ENCODE measurements at regions not wholly inside any gene's neighbourhood (a gene's known extent, or its start where the extent isn't known, plus 50 kb on each side); places are given as distances from the start of the nearest gene placed in this dataset.

DNA sequence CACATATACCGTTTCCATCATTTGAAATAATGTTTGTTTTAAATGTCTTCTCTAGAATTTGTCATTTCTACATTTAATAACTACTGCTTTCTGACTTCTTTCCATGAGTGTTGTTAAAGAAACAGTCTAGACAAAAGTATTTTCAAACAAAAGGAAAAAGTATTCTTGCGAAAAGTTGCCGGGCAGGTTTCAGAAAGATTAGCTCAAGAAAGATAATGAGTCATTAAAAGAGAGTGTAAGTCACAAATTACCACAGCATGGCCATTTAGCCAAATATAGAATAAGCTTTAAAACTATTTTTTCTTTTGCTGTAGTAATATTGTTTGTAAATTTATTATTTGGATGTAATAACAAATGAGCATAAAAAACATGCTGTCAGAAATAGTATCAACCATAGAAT lies 493.0 kb downstream of the TLL1 start:
- no peak overlapping the region for H3K4me3 ChIP-seq (replicated peaks; ENCODE audit: low read depth, low read length)
- TF ChIP-seq, protein P1, sequence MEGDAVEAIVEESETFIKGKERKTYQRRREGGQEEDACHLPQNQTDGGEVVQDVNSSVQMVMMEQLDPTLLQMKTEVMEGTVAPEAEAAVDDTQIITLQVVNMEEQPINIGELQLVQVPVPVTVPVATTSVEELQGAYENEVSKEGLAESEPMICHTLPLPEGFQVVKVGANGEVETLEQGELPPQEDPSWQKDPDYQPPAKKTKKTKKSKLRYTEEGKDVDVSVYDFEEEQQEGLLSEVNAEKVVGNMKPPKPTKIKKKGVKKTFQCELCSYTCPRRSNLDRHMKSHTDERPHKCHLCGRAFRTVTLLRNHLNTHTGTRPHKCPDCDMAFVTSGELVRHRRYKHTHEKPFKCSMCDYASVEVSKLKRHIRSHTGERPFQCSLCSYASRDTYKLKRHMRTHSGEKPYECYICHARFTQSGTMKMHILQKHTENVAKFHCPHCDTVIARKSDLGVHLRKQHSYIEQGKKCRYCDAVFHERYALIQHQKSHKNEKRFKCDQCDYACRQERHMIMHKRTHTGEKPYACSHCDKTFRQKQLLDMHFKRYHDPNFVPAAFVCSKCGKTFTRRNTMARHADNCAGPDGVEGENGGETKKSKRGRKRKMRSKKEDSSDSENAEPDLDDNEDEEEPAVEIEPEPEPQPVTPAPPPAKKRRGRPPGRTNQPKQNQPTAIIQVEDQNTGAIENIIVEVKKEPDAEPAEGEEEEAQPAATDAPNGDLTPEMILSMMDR (IDR thresholded peaks at IDR 0.05; ENCODE audit: low read depth, low read length, missing control alignments) = no peak
- DNase-seq (ENCODE audit: extremely low read depth, low read depth) = no peak

DNA sequence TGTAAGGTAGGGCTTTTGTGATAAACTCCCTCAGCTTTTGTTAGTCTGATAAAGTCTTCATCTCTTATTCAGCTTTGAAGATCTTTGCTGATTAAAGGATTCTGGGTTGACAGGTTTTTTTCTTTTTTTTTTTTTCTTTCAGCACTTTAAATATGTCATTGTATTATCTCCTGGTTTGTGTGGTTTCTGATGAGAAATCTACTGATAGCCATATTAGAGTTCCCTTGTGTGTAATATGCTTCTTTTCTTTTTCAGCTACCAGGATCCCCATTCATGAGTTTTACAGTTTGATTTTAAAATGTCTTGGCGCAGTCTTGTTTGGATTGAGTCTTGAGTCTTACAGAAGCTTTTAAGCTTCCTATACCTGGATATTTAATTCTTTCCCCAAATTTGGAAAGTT lies 504.5 kb downstream of the TLL1 start:
- TF ChIP-seq, protein P1 (IDR thresholded peaks at IDR 0.05; ENCODE audit: low read depth, low read length, missing control alignments) = no peak
- H3K4me3 ChIP-seq (replicated peaks; ENCODE audit: low read depth, low read length) = no peak overlapping the region
- DNase-seq (ENCODE audit: extremely low read depth, low read depth) = no peak

DNA sequence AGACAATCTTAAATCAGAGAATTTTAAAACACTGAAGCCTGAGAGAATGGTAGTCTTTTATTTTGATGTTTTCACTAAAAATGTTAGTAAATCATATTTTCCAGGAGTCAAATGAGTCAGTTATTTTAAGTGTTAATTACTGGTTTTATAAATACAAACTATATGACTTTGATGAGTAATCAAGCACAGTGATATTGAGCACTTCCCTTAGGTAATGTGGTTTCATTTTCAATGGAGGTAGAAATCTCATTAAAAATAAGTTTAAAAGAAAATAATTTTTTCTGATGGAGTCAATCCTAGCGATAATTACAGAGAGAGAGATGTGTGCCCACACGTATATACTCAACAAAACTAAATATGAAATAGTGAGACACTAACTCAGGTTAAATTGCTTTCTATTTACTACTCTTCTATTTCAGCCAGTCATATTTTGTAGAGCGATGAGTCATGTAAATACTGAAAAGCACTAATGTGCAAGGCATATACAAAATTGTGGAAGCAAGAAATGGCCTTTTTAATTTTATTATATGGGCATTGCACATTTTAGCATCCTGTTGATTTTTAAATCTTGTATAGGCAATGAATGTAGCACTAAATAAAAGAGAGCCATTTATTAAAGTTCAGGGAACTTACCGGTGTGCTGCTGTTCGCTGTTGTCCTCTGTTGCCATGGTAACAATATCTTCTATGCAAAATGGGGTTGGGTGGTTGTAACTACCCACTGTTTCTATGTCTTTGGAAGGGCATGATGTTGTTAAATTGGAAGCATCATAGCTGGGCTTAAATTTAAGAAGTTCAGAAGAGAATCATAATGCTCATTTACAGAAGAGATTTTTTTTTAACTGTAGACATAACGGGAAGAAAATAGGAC lies 513.7 kb downstream of the TLL1 start:
- no peak overlapping the region for H3K4me3 ChIP-seq (replicated peaks; ENCODE audit: low read depth, low read length)
- DNase-seq (ENCODE audit: extremely low read depth, low read depth) = no peak
- TF ChIP-seq, protein P1 (IDR thresholded peaks at IDR 0.05; ENCODE audit: low read depth, low read length, missing control alignments) = no peak

DNA sequence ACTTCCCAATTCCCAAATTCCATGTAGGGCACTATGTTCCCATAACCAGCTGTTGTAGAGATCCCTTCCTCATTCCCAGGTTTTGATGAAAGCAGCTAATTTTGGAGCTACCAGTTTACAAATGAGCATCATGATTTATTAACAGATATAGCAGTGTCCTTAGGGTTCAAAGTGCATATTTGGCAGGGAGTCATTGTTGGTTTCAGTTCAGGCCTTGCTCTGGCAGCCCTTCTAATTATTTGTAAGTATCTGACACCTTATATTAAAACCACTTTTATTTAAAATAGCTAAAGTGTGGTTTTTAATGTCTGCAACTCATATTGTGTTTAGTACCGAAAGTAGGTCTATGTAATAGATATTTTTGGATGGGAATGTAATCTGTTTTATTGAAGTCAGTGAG lies 518.5 kb downstream of the TLL1 start:
- TF ChIP-seq, protein P1 (IDR thresholded peaks at IDR 0.05; ENCODE audit: low read depth, low read length, missing control alignments) = no peak
- no peak overlapping the region for H3K4me3 ChIP-seq (replicated peaks; ENCODE audit: low read depth, low read length)
- DNase-seq (ENCODE audit: extremely low read depth, low read depth) = no peak

DNA sequence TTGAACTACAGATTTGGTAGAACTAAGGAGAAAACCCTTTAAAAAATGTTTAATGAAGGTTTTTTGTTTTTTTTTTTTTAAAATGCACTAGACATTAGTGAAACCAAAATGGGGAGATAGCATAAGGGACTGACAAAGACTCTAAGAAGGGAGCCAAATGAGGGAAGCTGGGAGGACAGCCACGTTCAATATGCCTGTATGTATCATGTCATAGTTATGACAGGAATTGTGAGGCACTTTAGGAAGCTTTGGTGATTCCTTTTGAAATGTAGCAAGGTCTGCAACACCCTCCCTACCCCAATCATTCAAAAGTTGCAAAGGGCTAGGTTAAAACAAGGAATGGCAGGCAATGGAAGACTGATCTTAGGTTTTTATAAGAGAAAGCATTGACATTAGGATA lies 526.0 kb downstream of the TLL1 start:
- DNase-seq (ENCODE audit: extremely low read depth, low read depth) = no peak
- H3K4me3 ChIP-seq (replicated peaks; ENCODE audit: low read depth, low read length) = no peak overlapping the region
- TF ChIP-seq, protein P1 (IDR thresholded peaks at IDR 0.05; ENCODE audit: low read depth, low read length, missing control alignments) = no peak

DNA sequence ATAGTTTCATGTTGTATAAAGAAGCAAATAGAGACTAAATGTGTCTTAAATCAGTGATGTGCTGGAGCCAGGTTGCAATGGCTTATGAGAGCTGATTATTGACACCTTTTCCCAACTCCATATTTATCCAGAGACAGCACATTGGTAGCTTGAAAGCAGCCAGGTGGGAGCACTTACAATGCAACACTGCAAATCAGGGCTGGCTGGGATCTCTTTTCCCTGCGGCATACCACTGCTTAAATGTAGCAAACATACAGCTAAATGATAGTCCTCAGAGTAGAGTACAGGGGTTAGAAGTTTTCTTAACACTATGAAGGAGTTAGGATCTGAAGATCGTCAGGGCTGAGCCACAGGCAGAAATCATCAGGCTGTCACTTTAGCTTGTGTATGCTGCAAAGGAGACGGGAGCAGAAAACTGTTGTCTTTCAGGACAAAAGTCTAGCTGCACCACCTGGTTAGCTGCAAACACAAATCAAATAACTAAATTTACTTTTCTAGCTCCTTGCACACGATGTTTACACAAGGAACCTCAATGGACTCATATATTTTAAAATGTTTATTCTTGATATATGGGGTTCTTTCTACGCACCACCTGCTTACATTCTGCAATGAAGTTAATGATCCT lies 527.3 kb downstream of the TLL1 start:
- DNase-seq (ENCODE audit: extremely low read depth, low read depth) = no peak

More for the DNA sequence above, 527.3 kb downstream of the TLL1 start:
- TF ChIP-seq, protein P1 (IDR thresholded peaks at IDR 0.05; ENCODE audit: low read depth, low read length, missing control alignments) = no peak
- no peak overlapping the region for H3K4me3 ChIP-seq (replicated peaks; ENCODE audit: low read depth, low read length)

Data from HFF-Myc (cell line).